Stomach (tissue), 8 donors: ENCODE measurements at regions not wholly inside any gene's neighbourhood (a gene's known extent, or its start where the extent isn't known, plus 50 kb on each side); places are given as distances from the start of the nearest gene placed in this dataset.

Source experiments
- DNase-seq, 2 donors: peaks; one replicate each; pipeline versions ENCODE4 v3.0.0 to v3.0.0-alpha.2; 2013 to 2019
- H3K27ac ChIP-seq, 5 donors: fragments of 200-600 bp in 4 of 5; sonication (generic) in 4 of 5; one replicate each; pipeline ENCODE4 v1.5.1; 2013 to 2019; ENCODE audit warnings: mild to moderate bottlenecking in 1 of 5, moderate library complexity in 1 of 5
- H3K27me3 ChIP-seq, 3 donors: fragments of 200-600 bp; sonication (generic); one replicate each; pipeline ENCODE4 v1.5.1; 2017 to 2019; ENCODE audit warnings: mixed run types in 1 of 3
- H3K36me3 ChIP-seq, 4 donors: fragments of 200-600 bp; sonication (generic); 1 replicate in 3 of 4; 2 replicates in 1 of 4; pipeline ENCODE4 v1.5.1; 2016 to 2019
- H3K4me1 ChIP-seq, 4 donors: fragments of 200-600 bp; sonication (generic); one replicate each; pipeline ENCODE4 v1.5.1; 2016 to 2019
- H3K4me3 ChIP-seq, 4 donors: fragments of 200-600 bp; sonication (generic) in 3 of 4; one replicate each; pipeline ENCODE4 v1.5.1; 2016 to 2019; ENCODE audit warnings: mild to moderate bottlenecking in 1 of 4
- H3K9me3 ChIP-seq, 4 donors: fragments of 200-600 bp; sonication (generic); one replicate each; pipeline ENCODE4 v1.5.1; 2016 to 2019
- CTCF ChIP-seq, 7 experiments: fragments of 450-650 bp in 4 of 7; fragments of 200-600 bp in 3 of 7; sonication (generic) in 3 of 7; IDR thresholded peaks; one replicate each; pipeline ENCODE4 v1.5.1; 2016 to 2019; ENCODE audit warnings: antibody characterized with exemption in 7 of 7, control low read depth in 2 of 7, mild to moderate bottlenecking in 1 of 7
- EP300 ChIP-seq: sonication (generic); formaldehyde crosslinking; IDR thresholded peaks from one replicate; pipeline ENCODE4 v1.6.1; 2017; ENCODE audit warnings: antibody characterized with exemption
- POLR2A ChIP-seq, 4 donors: fragments of 450-650 bp; IDR thresholded peaks; one replicate each; pipeline ENCODE4 v1.6.1; 2016; ENCODE audit warnings: antibody characterized with exemption in 4 of 4, control low read depth in 2 of 4, mild to moderate bottlenecking in 1 of 4, moderate library complexity in 1 of 4
- POLR2AphosphoS5 ChIP-seq, 3 donors: sonication (generic); formaldehyde crosslinking; IDR thresholded peaks; one replicate each; pipeline ENCODE4 v1.6.1; 2016; ENCODE audit warnings: antibody characterized with exemption in 3 of 3
- WGBS, 5 donors: extraction: QIAGEN DNeasy Blood & Tissue Kit in 3 of 5; methylation state at CpG; one replicate each; pipeline versions ENCODE4 v1.1.5 to v1.1.7; 2013 to 2018; 5-methylcytosine and 5-hydroxymethylcytosine counted together
- intact Hi-C: fragments of 100-400 bp; cut with DNase I; formaldehyde crosslinking; loops from one replicate; pipeline ENCODE4 v1.15.1; 2023; ENCODE audit warnings: low total_unique reads
- donor health status: healthy with polysubstance abuse.
- donor health status: Bipolar disorder and iron deficiency.
- donor health status: healthy.

DNA sequence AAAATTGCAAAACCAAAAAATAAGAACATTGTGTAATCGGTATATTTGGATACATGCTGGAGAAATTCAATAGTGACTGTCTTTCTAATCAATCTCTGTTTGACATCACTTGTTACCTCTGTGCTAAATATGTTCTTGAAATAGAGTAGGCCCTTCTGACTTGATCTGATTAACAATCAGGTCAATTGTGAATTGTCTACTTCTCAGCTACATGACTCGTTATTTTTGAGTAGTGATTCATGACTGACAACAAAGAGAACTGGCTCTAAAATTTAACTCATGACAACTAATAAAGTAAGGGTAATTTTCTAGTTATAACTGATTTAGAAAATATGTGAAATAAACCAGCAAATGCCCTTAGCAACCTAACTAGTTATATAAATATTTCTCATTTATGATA, 312.1 kb downstream of the TMX3 start:
- no peak for DNase-seq
- WGBS, 5 donors, result 63 to 70% (median 68%) methylated on average over 2 of the region's 2 CpGs

GRCh38 chr18:68400889-68401288, 314.0 kb downstream of the TMX3 start:
- H3K27me3 ChIP-seq, result no peaks in the 10 kb centered on the region
- no peaks in the 10 kb centered on the region for H3K36me3 ChIP-seq
- WGBS, 5 donors, result 75 to 90% (median 87%) methylated on average over 3 of the region's 3 CpGs
- no peak for TF ChIP-seq POLR2AphosphoS5 (IDR thresholded peaks at IDR 0.05)
- TF ChIP-seq EP300, result no peak
- H3K4me1 ChIP-seq, result no peaks in the 10 kb centered on the region
- no peak overlapping the region for H3K27ac ChIP-seq
- peaks cover 0 to 2% (median 0%) of the 10 kb centered on the region in 4 donors for H3K9me3 ChIP-seq
- no peak overlapping the region for H3K4me3 ChIP-seq
- intact Hi-C loops, result no loop called here
- no peak for DNase-seq

More for the DNA sequence above, 312.1 kb downstream of the TMX3 start:
- H3K36me3 ChIP-seq, result no peaks in the 10 kb centered on the region
- peaks cover 0 to 2% (median 0%) of the 10 kb centered on the region in 4 donors for H3K9me3 ChIP-seq
- no peaks in the 10 kb centered on the region for H3K4me1 ChIP-seq
- H3K4me3 ChIP-seq, result no peak overlapping the region
- TF ChIP-seq EP300, result no peak
- no peak for TF ChIP-seq POLR2AphosphoS5 (IDR thresholded peaks at IDR 0.05)
- TF ChIP-seq CTCF (IDR thresholded peaks at IDR 0.05), result no peak
- no peak for TF ChIP-seq POLR2A (IDR thresholded peaks at IDR 0.05)
- no peaks in the 10 kb centered on the region for H3K27me3 ChIP-seq
- intact Hi-C loops, result no loop called here
- H3K27ac ChIP-seq, result no peak overlapping the region

GRCh38 chr18:68399721-68400120, 315.2 kb downstream of the TMX3 start:
- Histone ChIP-seq H3K9me3 (peaks cover 0 to 2% (median 0%) of the 10 kb centered on the region in 4 donors), H3K27me3 (no peaks in the 10 kb centered on the region), H3K4me1 (no peaks in the 10 kb centered on the region), H3K27ac (no peak overlapping the region), H3K4me3 (no peak overlapping the region), H3K36me3 (no peaks in the 10 kb centered on the region)
- TF ChIP-seq POLR2AphosphoS5 (IDR thresholded peaks at IDR 0.05) (no peak), POLR2A (IDR thresholded peaks at IDR 0.05) (no peak), EP300 (no peak), CTCF (IDR thresholded peaks at IDR 0.05) (no peak)
- WGBS, 5 donors, result 62 to 81% (median 65%) methylated on average over 2 of the region's 2 CpGs
- intact Hi-C loops, result no loop called here
- peak in 1 of 2 donors; percentile 10 for DNase-seq

DNA sequence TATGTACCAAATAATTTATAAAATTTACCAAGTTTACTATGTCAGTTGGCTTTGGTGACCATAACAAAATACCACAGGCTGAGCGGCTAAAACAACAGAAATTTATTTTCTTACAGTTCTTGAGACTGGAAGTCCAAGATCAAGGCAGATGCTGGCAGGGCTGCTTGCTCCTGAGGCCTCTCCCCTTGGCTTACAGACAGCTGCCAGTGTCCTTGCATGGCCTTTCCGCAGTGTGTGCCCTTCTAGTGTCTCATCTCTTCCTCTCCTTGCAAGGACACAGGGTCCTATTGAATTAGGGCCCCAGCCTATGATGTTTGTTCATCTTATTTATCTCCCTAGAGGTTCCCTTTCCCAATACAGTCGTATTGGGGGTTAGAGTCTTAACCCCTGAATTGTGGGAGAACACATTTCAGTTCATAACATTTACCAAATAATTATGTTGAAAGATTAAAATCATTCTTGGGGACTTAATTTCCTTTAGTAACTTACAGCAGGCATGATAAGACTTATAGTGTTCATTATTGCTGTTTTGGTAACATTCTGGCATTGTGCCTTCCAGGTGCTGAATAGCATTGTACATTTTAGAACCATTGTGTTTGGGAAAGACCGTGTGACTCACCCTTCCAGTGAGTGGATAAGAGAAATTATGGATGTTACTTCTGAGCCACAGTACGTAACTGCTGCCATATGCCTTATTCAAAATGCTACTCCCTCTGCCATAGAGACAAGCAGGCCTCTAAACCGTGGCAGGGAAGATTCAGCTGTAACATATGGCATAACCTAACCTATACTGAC, 317.5 kb downstream of the TMX3 start:
- H3K9me3 ChIP-seq, result no peaks in the 10 kb centered on the region

More for the DNA sequence above, 317.5 kb downstream of the TMX3 start:
- H3K27ac ChIP-seq, result no peak overlapping the region
- TF ChIP-seq EP300, result no peak
- TF ChIP-seq POLR2A (IDR thresholded peaks at IDR 0.05), result no peak
- TF ChIP-seq CTCF (IDR thresholded peaks at IDR 0.05), result no peak
- no peak for TF ChIP-seq POLR2AphosphoS5 (IDR thresholded peaks at IDR 0.05)
- H3K27me3 ChIP-seq, result no peaks in the 10 kb centered on the region
- no peaks in the 10 kb centered on the region for H3K36me3 ChIP-seq
- H3K4me3 ChIP-seq, result no peak overlapping the region
- H3K4me1 ChIP-seq, result no peaks in the 10 kb centered on the region
- DNase-seq, result no peak
- WGBS, 5 donors, result 64 to 75% (median 66%) methylated on average over 6 of the region's 6 CpGs
- intact Hi-C loops, result no loop called here
